ENCODE measurements at regions not wholly inside any gene's neighbourhood (a gene's known extent, or its start where the extent isn't known, plus 50 kb on each side); places are given as distances from the start of the nearest gene placed in this dataset.

DNA sequence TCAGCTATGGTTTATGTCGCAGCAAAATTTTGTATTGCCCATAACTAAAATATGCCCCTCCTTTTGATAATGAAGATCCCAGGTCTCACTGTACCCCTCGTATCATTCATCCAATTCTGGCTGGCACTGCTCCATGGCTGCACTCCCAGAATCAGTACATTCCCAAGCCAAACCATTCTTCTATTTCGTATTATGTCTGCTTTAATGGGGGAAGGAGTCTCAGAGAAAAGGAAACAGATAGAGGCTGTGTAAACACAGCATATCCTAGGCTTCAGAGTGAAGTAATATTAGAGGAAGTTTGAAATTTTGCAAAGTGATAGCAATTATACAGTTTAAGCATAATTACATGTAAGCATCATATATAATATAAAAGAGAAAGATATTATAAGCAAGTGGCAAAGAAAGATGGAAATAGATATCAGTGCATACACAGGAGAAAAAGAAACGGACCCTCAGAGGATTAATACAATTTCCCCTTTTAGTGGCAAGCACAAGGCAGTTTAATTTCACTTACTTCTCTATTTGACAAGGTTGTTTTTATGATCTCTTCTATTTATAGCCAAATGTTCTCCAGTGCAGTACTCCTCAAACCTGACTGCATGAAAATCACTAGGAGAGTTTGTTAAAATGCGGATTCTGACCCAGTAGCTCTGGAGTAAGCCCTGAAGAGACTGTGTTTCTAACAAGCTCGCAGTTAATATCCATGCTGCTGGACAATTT, 56.5 kb upstream of the TENT5A start:
- no peak for DNase-seq

DNA sequence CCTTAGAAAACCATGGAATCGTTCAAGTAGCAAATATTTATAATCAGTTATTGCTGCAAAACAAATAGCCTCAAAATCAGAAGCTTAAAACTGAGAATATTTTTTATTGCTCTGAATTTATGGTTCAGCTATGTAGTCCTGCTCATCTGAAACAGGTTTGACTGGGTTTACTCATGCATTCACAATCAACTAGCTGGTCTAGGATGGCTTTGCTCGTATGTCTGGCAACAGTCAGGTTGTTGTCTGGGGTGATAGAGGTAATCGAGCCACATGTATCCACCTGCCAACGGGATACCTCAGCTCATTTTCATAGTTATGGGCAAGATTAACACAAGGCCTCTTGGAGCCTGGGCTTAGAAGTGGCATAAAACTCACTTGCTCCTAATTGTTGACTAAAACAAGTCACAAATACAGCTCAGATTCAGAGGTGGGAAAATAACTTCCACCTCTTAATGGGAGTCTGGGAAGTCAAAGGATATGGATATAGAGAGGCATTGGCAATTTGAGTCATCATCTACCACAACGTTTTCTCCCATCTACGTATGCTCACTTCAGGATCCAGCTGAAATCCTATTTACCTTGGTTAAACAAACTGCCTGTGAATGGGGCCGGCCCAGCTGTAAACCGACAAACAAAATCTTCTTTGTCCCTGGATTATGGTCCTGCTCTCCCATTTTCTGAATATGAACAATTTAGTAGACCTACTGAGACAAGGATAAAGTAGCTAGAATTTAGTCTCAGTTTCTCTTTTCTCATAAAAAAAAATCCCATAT, 54.5 kb upstream of the TENT5A start:
- DNase-seq: peak; percentile 87

DNA sequence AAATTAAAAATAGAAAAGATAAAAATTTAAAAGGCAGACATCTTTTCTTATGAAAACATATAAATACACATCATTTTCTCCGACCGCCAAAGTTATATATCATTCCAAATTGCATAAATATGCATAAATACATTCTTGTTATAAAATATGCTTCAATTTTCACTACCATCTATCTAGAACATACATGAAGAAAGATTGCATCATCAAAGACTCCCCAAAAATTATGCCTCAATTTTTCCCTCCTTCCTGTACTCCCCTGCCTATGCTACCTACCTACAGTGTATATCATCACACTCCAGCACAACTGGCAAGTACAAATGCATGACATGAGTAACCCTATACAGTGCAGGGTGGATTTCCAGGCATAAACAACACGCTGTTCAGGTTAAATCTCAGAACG, 49.9 kb upstream of the TENT5A start:
- DNase-seq: no peak

All from NCI-H748 treated with DMSO at 0.1 percent for 48 hours (cell line).